HepG2 (cell line): ENCODE measurements at regions not wholly inside any gene's neighbourhood (a gene's known extent, or its start where the extent isn't known, plus 50 kb on each side); places are given as distances from the start of the nearest gene placed in this dataset.

Experiments used
- ARNTL ChIP-seq: sonication (generic); formaldehyde crosslinking; IDR thresholded peaks from 2 replicates; pipeline ENCODE4 v1.4.0; 2020; ENCODE audit warnings: mild to moderate bottlenecking, missing genetic modification reagents
- ATF6 ChIP-seq: sonication (generic); formaldehyde crosslinking; conservative IDR thresholded peaks from 2 replicates; pipeline ENCODE4 v1.4.0; 2020; ENCODE audit warnings: missing genetic modification reagents
- CTCF ChIP-seq: sonication (generic); formaldehyde crosslinking; IDR thresholded peaks from 2 replicates; pipeline ENCODE4 v1.5.0; 2020; ENCODE audit warnings: mild to moderate bottlenecking, missing genetic modification reagents, moderate library complexity
- EZH2 ChIP-seq: conservative IDR thresholded peaks from 2 replicates; pipeline ENCODE4 v1.6.1; 2012; ENCODE audit warnings: mild to moderate bottlenecking, low read depth, low read length, moderate library complexity
- FOXC1 ChIP-seq: sonication (generic); formaldehyde crosslinking; IDR thresholded peaks from 2 replicates; pipeline ENCODE4 v1.8.0; 2022; ENCODE audit warnings: mild to moderate bottlenecking, missing genetic modification reagents, borderline replicate concordance
- HDAC2 ChIP-seq: sonication (generic); formaldehyde crosslinking; IDR thresholded peaks from 2 replicates; pipeline ENCODE4 v1.4.0; 2020; ENCODE audit warnings: missing genetic modification reagents
- HOMEZ ChIP-seq: IDR thresholded peaks from 2 replicates; pipeline ENCODE4 v1.6.1; 2016; ENCODE audit warnings: low read depth
- IRX3 ChIP-seq: sonication (generic); formaldehyde crosslinking; IDR thresholded peaks from 2 replicates; pipeline ENCODE4 v1.8.1; 2023; ENCODE audit warnings: mild to moderate bottlenecking, low read depth, missing genetic modification reagents, borderline replicate concordance
- MED1 ChIP-seq: sonication (generic); formaldehyde crosslinking; IDR thresholded peaks from 2 replicates; pipeline ENCODE4 v1.4.0; 2020; ENCODE audit warnings: missing genetic modification reagents
- SKI ChIP-seq: fragments of 450-650 bp; IDR thresholded peaks from one replicate; pipeline ENCODE4 v1.6.1; 2018; ENCODE audit warnings: mild to moderate bottlenecking; ENCODE audit not compliant: partially characterized antibody
- SYNCRIP ChIP-seq: fragments of 200-400 bp; formaldehyde crosslinking; IDR thresholded peaks from 2 replicates; pipeline ENCODE4 v1.6.1; 2018; ENCODE audit warnings: mild to moderate bottlenecking, low read depth, low read length; ENCODE audit not compliant: insufficient read depth
- ZBTB44 ChIP-seq: sonication (generic); formaldehyde crosslinking; IDR thresholded peaks from 2 replicates; pipeline ENCODE4 v1.4.0; 2020; ENCODE audit warnings: missing genetic modification reagents
- ZFP90 ChIP-seq: sonication (generic); formaldehyde crosslinking; IDR thresholded peaks from 2 replicates; pipeline ENCODE4 v1.8.0; 2022; ENCODE audit warnings: missing genetic modification reagents, mild to moderate bottlenecking, inconsistent platforms, borderline replicate concordance
- ZFY ChIP-seq: sonication (generic); formaldehyde crosslinking; IDR thresholded peaks from 2 replicates; pipeline ENCODE4 v1.4.0; 2020; ENCODE audit warnings: missing genetic modification reagents
- ZNF136 ChIP-seq: sonication (generic); formaldehyde crosslinking; IDR thresholded peaks from 2 replicates; pipeline ENCODE4 v1.8.1; 2022; ENCODE audit warnings: low read depth, mild to moderate bottlenecking, moderate library complexity, missing genetic modification reagents
- ZNF30 ChIP-seq: sonication (generic); formaldehyde crosslinking; IDR thresholded peaks from 2 replicates; pipeline ENCODE4 v1.5.0; 2020; ENCODE audit warnings: mild to moderate bottlenecking, missing genetic modification reagents
- ZNF512B ChIP-seq: sonication (generic); formaldehyde crosslinking; IDR thresholded peaks from 2 replicates; pipeline ENCODE4 v1.5.1; 2020; ENCODE audit warnings: missing genetic modification reagents, mild to moderate bottlenecking, borderline replicate concordance
- ZNF543 ChIP-seq: sonication (generic); formaldehyde crosslinking; IDR thresholded peaks from 2 replicates; pipeline ENCODE4 v1.4.0; 2020; ENCODE audit warnings: mild to moderate bottlenecking, missing genetic modification reagents
- ZNF572 ChIP-seq: sonication (generic); formaldehyde crosslinking; IDR thresholded peaks from 2 replicates; pipeline ENCODE4 v1.5.1; 2020; ENCODE audit warnings: mild to moderate bottlenecking, missing genetic modification reagents

- peak; percentile 8; the same call in 1 of the 2 replicates for TF ChIP-seq CTCF (CRISPR knock-in tag)
- TF ChIP-seq SKI, result peak; percentile 76
- peak; percentile 75; the same call in 1 of the 2 replicates for TF ChIP-seq ZNF136
- no peak for TF ChIP-seq ZNF572
- peak; percentile 43; the same call in 1 of the 2 replicates for TF ChIP-seq ZFP90 (CRISPR knock-in tag)
- TF ChIP-seq ATF6 (CRISPR knock-in tag), result no peak; the same call in 1 of the 2 replicates
- peak; percentile 59; the same call in 1 of the 2 replicates for TF ChIP-seq IRX3 (CRISPR knock-in tag)
- TF ChIP-seq ZNF30 (CRISPR knock-in tag), result no peak
- TF ChIP-seq ARNTL (CRISPR knock-in tag), result peak; percentile 68; the same call in 1 of the 2 replicates
- TF ChIP-seq ZNF512B, result no peak
- TF ChIP-seq ZNF543, result 0 out of 2 replicates have a peak, but pooled peaks have one; percentile 49
- TF ChIP-seq EZH2, result no peak
- peak; percentile 93 for TF ChIP-seq HDAC2 (CRISPR knock-in tag)
- no peak for TF ChIP-seq ZBTB44
- peak; percentile 98 for TF ChIP-seq MED1
- TF ChIP-seq SYNCRIP, result no peak
- peak; percentile 89 for TF ChIP-seq HOMEZ (CRISPR knock-in tag)
- TF ChIP-seq ZFY (CRISPR knock-in tag), result peak; percentile 54; the same call in 1 of the 2 replicates
- TF ChIP-seq FOXC1 (CRISPR knock-in tag), result 0 out of 2 replicates have a peak, but pooled peaks have one; percentile 42
Observed at GRCh38 chr4:123555233-123555806, 158.7 kb downstream of the SPRY1 start (continued).
